NCI-H2227 treated with DMSO at 0.1 percent for 48 hours (cell line): ENCODE measurements at regions not wholly inside any gene's neighbourhood (a gene's known extent, or its start where the extent isn't known, plus 50 kb on each side); places are given as distances from the start of the nearest gene placed in this dataset.

ENCODE experiments used
- DNase-seq: peaks from one replicate; lab custom pipeline; 2025; lab: John Stamatoyannopoulos, UW

DNA sequence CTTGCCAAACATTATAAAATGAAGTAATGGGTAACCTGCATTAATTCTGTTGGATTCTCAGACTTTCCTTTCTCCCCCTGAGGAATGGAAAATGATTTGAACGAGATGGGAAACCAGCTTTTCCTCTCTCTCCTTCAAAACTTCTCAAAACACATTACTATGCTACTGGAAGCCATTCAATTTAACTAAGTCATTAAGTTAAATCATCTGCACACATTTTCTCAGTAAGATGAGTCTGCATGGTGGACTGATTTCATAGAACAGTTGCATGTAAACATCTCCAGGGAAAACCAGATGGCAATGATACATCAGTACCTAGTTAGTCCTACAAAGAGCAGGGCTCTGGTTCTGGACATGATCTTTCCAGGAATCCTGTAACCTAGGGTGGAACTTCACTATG is 59.9 kb downstream of the BMP4 start:
- no peak for DNase-seq

- DNase-seq = no peak
Measured at GRCh38 chr14:53894456-53894855, 62.2 kb downstream of the BMP4 start.

DNA sequence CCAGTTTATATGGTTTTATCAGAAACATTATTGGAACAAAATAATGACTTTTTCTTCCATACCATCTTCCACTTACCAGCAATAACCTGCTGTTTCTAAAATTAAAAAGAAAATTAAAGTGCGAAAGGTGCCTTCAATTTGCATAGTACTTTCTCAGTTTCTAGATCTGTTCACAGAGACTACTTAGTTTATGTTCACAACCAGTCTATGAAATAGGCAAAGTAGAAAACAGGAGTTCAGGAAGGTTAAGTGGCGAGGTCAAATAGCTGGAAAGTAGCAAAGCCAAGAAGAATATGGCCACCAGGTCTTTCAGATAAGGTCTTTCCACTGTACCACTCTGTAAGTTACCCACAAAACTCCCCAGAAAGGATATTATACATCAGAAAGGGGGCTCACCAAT is 63.3 kb downstream of the BMP4 start:
- no peak for DNase-seq

DNA sequence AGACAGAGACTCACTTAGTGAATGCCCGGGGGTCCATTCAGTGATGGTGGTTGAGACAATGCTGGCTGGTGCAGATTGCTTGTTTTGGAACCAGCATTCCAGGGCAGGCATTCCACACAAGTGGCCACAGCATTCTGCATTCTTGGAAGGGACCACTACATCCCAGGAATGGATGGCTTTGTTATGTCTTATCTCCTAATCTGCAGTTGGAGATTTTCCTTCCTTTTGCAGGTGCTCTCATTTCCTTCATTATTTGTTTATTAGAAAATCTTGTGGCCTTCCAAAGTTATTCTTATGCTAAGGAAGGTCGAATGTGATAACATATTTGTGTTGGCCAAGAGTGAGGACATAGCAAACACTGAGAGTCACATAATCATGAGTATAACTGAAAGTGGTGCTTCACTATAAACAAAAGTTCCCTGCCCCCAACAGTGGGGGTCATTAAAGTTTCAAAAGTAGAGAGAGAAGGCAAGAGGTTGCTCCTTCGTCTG is 66.0 kb downstream of the BMP4 start:
- no peak for DNase-seq

GRCh38 chr14:53888535-53889386 is 67.9 kb downstream of the BMP4 start:
- DNase-seq = no peak

DNA sequence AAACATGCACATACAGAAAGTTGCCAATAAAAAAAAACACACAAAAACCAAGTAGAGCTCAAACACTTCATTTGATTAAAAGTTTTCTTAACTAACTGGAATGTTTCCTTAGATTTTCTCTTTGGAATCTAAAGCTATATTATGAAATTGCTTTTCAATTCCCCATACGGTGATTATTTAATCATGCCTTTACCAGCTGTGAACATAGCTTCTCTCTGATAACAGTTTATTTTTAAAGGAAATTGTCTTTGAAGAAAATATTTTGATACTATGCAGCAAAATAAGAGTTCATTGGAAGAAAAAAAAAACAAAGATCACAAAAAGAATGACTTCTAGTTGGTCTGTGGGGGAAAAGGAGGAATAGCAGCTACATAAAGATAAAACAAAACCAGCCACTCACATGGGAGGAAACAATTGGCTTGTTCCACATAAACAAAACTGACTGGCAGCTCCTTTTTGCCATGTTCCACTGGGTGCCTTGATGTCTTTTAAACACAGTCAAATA is 71.4 kb downstream of the BMP4 start:
- no peak for DNase-seq

- no peak for DNase-seq
Measured at GRCh38 chr14:53884601-53885000, 72.0 kb downstream of the BMP4 start.

DNA sequence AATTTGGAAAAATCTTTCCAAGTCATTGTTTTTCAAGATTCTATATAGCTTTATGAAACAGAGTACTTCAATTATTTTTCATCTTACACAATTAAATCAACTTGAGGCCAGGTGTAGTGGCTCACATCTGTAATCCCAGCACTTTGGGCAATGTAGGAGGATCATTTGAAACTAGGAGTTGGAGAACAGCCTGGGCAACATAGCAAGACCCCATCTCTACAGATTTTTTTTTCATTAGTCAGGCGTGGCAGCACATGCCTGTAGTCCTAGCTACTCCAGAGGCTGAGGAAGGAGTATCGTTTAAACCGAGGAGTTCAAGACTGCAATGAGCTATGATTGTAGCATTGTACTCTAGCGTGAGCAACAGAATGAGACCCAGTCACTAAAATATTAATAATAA is 72.9 kb downstream of the BMP4 start:
- DNase-seq = no peak

DNA sequence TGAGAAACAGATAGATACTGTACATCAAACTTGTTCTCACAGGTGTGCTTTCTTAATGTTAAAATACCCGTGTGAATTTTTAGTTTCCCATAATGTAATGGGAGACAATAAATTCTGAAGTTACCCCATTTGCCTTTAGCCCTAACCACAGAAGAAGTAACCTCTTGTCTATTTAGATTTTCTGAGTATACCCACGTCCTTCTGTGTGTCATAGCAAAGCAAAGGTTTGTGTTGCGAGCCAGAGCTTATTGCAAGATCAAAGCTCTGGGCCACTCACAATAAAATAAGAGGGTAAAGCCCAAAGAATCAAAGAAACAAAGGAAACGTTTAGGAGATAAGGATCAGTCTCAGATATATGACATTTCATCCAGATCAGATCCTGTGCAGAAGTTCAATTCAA is 73.9 kb downstream of the BMP4 start:
- DNase-seq = no peak

GRCh38 chr14:53881921-53882320 is 74.7 kb downstream of the BMP4 start:
- no peak for DNase-seq

- no peak for DNase-seq
Measured at GRCh38 chr14:53881161-53881871, 75.3 kb downstream of the BMP4 start.

DNA sequence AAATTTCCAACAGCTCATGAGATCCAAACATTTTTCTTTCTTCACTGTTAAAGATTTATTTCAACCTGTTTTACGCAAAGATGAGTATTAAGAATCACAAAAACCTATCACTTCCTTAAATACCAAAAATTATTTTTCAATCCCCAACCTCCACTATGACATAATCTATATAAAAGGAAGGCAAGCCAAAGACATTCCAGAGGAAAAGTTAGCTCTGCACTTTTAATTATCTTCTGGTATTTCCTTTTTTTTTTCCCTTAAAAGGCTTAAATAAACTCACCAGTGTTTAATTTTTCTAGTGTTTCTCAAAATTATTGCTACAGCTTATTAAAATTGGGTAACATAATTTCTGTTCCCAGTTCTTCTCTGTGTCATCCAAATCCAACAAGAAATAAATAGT is 75.9 kb downstream of the BMP4 start:
- DNase-seq = no peak

GRCh38 chr14:53879747-53880146 is 76.9 kb downstream of the BMP4 start:
- no peak for DNase-seq

- no peak for DNase-seq
Measured at GRCh38 chr14:53879022-53879686, 77.5 kb downstream of the BMP4 start.

DNA sequence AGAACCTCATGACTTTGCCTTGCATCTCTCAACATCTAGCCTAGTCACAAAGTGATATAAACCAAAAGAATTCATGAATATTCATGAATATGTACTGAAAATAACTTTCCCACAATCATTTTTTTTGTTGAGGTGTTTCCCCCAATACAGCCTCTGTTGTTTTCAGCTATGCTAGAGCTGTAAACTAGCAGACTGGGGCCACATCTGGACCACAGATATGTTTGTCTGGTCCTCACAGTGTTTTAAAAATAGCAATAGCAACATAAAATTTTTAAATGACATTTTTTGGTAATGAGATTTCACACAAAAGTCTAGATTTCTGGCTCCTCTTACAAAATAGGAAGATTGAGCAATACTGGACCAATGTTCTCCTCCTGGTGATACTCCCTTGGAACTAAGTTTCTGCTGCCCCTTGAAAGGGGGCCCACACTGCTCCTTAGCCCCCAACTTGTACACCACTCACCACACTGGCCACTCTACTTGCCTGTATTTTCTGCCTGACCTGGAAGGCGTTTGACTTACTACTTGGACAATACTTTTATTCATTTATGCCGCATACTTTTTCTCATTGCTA is 81.2 kb downstream of the BMP4 start:
- DNase-seq = no peak

GRCh38 chr14:53874704-53875103 is 81.9 kb downstream of the BMP4 start:
- DNase-seq = no peak

DNA sequence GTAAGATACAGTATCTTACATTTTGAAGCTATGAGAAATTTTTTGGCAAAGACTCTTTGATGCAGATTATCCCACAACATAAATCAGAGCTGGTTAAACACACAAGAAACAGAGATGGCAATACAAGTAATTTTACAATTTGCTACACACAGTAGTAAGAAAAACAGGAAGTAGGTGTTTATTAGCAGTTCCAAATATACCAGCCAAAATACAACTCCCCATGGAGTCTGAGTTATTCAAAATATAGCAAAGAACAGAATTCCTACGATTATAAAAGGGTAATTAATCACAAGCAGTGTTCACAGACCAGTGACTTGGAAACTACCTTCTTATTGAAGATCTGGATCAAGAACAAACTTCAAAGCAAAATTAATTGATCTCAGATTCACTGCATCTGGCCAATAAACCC is 83.9 kb downstream of the BMP4 start:
- no peak for DNase-seq

GRCh38 chr14:53871951-53872350 is 84.7 kb downstream of the BMP4 start:
- DNase-seq = no peak

GRCh38 chr14:53871011-53871410 is 85.6 kb downstream of the BMP4 start:
- no peak for DNase-seq

DNA sequence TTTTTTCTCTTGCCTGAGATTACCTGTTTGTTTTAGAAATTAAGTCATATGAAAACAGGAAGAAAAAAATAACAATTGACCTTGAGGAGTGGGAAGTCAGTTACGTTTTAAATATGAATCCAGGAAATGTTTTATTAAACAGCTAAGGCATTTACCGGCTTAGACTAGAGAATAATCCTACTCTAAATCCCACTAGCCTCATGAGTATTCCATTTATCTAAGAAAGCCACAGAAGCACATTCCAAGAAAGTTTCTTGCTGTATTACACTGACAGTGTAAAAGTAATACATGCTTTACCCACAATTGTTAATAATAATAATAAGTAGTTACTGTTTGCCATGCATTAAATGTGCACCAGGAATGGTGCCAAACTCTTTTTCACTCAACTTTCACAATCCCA is 90.9 kb downstream of the BMP4 start:
- no peak for DNase-seq

DNA sequence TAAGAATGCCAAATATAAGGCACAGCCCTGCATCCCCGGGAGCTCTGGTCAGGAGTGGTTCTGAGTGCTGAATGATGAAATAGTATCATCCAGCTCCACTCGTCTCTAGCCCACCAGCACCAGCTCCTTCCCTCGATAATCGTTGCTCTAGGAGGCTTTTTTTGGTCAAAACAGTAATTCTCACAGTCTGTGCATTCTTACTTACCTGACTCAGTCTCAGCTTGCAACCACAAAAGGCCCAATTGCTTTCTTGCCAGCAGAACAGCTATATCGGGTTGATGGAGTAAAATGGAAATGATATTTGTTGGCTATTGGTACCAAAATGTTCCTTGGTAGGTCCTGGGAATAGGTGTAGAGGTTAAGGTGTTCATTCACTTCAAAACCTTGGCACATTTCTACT is 94.8 kb downstream of the BMP4 start:
- DNase-seq = no peak

GRCh38 chr14:53858345-53858684 is 98.3 kb downstream of the BMP4 start:
- no peak for DNase-seq
